ENCODE measurements at regions not wholly inside any gene's neighbourhood (a gene's known extent, or its start where the extent isn't known, plus 50 kb on each side); places are given as distances from the start of the nearest gene placed in this dataset.

GRCh38 chrX:9234315-9234714 lies 200.4 kb upstream of the FAM9B start:
- Histone ChIP-seq H4K20me1 (replicated peaks; ENCODE audit: insufficient read depth) (no peaks in the 10 kb centered on the region), H3K27me3 (ENCODE audit: insufficient read depth) (no peaks in the 10 kb centered on the region), H3F3A (replicated peaks; ENCODE audit: low read depth) (no peaks in the 10 kb centered on the region), H3K79me2 (replicated peaks; ENCODE audit: insufficient read depth) (no peaks in the 10 kb centered on the region), H3K4me3 (no peak overlapping the region), H3K4me2 (no peak overlapping the region), H3K4me1 (ENCODE audit: insufficient read depth) (no peaks in the 10 kb centered on the region), H3K36me3 (ENCODE audit: insufficient read depth) (no peaks in the 10 kb centered on the region), H3K9me2 (ENCODE audit: insufficient read depth) (no peaks in the 10 kb centered on the region), H3K27ac (ENCODE audit: low read depth) (no peak overlapping the region), H2AFZ (no peak overlapping the region)
- TF ChIP-seq ZNF114 (CRISPR knock-in tag; IDR thresholded peaks at IDR 0.05) (no peak), ETS1 (IDR thresholded peaks at IDR 0.05) (no peak), EZH2phosphoT487 (IDR thresholded peaks at IDR 0.05; ENCODE audit: unreplicated experiment) (no peak), EZH2 (IDR thresholded peaks at IDR 0.05; ENCODE audit: low read depth, unreplicated experiment) (no peak), ZNF462 (CRISPR knock-in tag; IDR thresholded peaks at IDR 0.05) (no peak), JUNB (IDR thresholded peaks at IDR 0.05; ENCODE audit: unreplicated experiment) (no peak), CREB1 (CRISPR knock-in tag; IDR thresholded peaks at IDR 0.05; ENCODE audit: low read depth) (no peak), NANOG (IDR thresholded peaks at IDR 0.05; ENCODE audit: borderline replicate concordance) (no peak)
- Mint-ChIP-seq H3K9me3 (no peaks in the 10 kb centered on the region), H3K27me3 (ENCODE audit: insufficient read depth, low read depth, poor library complexity) (no peaks in the 10 kb centered on the region), H3K4me1 (no peaks in the 10 kb centered on the region), H3K27ac (no peak overlapping the region), H3K4me3 (no peak overlapping the region), H3K36me3 (ENCODE audit: low read depth) (no peaks in the 10 kb centered on the region)
- no peak for DNase-seq (ENCODE audit: low spot score)
- ATAC-seq, result no peak

Measured in GM23338 (cell line).